ENCODE measurements at regions not wholly inside any gene's neighbourhood (a gene's known extent, or its start where the extent isn't known, plus 50 kb on each side); places are given as distances from the start of the nearest gene placed in this dataset.

DNA sequence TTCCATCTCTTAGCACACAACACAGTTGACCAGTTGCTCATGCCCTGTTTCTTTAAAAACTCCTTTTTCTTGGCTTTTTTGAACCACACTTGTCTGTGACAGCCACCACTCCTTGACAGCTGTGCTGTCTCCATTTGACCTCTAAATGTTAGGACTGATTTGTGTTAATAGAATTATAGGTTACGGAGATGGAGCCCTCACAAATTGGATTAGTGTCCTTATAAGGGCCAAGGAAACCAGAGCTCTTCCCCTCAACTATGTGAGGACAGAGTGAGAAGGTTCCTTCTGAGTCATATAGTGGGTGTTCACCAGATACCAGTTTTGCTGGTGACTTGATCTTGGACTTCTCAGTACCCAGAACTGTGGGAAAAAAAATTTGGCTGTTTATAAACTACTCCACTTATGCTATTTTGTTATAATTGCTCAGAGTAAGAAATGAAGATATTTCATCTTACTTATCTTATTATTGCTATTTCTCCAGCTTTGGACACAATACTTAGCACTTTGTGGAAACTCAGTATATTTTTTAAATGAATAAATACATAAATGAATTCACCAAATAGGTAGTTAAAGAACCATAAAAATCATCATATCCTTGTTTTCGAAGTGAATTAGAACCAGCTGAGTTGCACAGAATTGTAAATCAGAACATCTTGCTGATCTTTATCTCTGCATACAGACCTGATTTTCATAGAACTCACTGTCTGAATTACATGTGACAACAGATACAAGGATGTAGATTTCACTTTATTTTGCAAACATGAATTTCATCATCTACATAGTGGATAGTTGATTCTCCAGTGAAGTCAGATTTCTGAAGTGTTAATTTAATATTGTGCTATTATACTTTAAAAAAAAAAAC is 598.5 kb upstream of the IRAK1BP1 start:
- intact Hi-C loops (cut with DNase I; ENCODE audit: low total_unique reads): no loop called here
- no peak for DNase-seq (ENCODE audit: low spot score in 2 of 2)
- no peak overlapping the region for H3K4me3 ChIP-seq (ENCODE audit: low read depth, poor library complexity, severe bottlenecking)
- TF ChIP-seq, protein P1, sequence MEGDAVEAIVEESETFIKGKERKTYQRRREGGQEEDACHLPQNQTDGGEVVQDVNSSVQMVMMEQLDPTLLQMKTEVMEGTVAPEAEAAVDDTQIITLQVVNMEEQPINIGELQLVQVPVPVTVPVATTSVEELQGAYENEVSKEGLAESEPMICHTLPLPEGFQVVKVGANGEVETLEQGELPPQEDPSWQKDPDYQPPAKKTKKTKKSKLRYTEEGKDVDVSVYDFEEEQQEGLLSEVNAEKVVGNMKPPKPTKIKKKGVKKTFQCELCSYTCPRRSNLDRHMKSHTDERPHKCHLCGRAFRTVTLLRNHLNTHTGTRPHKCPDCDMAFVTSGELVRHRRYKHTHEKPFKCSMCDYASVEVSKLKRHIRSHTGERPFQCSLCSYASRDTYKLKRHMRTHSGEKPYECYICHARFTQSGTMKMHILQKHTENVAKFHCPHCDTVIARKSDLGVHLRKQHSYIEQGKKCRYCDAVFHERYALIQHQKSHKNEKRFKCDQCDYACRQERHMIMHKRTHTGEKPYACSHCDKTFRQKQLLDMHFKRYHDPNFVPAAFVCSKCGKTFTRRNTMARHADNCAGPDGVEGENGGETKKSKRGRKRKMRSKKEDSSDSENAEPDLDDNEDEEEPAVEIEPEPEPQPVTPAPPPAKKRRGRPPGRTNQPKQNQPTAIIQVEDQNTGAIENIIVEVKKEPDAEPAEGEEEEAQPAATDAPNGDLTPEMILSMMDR (IDR thresholded peaks at IDR 0.05): no peak
- TF ChIP-seq POLR2A (IDR thresholded peaks at IDR 0.05): no peak
- WGBS, 2 donors: 59 to 65% methylated on average over 2 of the region's 2 CpGs

DNA sequence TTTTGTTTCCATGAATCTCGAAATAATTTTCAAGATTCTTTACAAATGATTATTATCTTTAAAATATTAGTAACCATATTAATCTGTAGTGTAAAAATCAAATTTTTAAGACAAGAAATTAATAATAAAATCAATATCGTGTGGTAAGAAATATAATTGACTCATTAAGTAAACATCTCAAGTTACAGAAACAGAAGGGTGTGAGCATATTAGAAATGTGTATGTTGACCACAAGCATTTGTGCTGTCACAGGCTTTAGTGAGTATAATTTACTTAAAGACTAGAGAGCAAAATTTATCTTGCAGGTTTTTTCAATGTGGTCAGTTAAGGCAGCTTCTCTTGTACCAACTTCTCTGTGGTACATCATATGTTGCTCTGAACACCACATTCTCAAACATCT is 566.5 kb upstream of the IRAK1BP1 start:
- TF ChIP-seq POLR2A (IDR thresholded peaks at IDR 0.05): no peak
- TF ChIP-seq, protein P1 (IDR thresholded peaks at IDR 0.05): no peak
- no peak overlapping the region for H3K4me3 ChIP-seq (ENCODE audit: low read depth, poor library complexity, severe bottlenecking)
- no peak for DNase-seq (ENCODE audit: low spot score in 2 of 2)
- intact Hi-C loops (cut with DNase I; ENCODE audit: low total_unique reads): no loop called here
- WGBS, 2 donors: 63% methylated on average over 2 of the region's 2 CpGs

DNA sequence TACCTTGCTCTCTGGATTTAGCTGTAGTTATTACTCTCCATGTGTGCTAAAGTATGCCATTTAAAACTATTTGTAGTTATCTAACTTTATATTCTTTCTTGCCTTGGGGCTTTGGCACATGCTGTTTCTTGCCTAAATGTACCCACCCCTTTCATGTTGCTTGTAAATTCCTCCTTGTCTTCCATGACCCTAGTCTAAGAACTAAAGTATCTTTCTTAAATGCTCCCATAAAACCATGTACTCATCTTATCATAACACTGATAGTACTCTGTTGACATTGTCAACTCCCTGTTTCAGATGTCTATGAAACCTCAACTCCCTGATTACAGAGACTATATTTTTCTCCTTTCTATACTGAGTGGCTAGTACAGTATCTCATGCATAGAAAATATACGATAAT is 564.9 kb upstream of the IRAK1BP1 start:
- intact Hi-C loops (cut with DNase I; ENCODE audit: low total_unique reads): no loop called here
- DNase-seq (ENCODE audit: low spot score in 2 of 2): no peak
- TF ChIP-seq POLR2A (IDR thresholded peaks at IDR 0.05): no peak
- TF ChIP-seq, protein P1 (IDR thresholded peaks at IDR 0.05): no peak
- 38 to 70% methylated on average over 1 of the region's 1 CpG for WGBS, 2 donors
- H3K4me3 ChIP-seq (ENCODE audit: low read depth, poor library complexity, severe bottlenecking): no peak overlapping the region

DNA sequence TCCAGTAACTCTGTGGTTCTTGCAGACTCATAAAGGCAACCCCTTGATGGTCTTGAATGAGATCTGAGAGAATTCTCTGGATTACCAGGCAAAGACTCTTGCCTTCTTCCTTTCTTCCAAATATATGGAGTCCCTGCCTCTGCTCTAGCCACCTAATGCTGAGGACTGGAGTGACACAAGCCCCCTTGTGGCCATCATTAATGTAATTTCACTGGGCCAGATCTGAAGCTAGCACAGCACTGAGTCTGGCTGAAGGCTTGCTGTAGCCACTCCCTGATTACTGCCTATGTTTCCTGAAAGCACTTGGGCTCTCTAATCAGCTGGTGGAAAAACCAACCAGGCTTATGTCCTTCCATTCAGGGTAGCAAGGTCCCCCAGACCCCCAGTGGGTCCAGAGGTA is 559.3 kb upstream of the IRAK1BP1 start:
- intact Hi-C loops (cut with DNase I; ENCODE audit: low total_unique reads): no loop called here

DNA sequence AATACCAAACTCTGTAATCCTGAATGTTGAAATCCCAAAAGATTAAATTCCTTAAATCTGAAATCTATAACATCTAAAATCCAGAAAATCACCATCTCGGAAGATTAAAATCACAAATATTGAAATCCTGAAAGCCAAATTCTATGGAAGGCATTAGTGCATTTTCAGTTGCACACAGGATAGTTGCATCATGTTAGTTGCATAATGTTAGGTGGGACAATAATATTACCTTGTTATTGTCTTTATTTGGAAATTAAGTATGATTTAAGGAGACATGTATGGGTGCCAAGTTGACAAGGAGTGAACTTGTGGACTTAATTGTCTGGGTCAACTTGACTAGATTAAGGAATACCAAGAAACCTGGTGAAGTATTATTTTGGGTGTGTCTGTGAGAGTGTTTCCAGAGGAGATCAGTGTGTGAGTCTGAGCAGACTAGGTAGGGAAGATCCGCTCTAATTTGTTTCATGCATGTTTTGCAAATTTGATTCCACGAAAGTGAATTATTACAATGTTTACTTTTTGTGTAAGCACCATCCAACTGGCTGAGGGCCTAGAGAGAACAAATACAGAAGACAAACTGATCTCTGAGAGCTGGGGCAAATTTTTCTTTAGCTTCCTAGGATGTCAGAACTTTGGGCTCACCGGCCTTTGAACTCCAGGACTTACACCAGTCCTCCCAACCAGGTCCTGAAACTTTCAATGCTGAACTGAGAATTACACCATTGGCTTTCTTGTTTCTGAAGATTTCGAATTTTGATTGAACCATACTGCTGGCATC is 545.1 kb upstream of the IRAK1BP1 start:
- H3K4me3 ChIP-seq (ENCODE audit: low read depth, poor library complexity, severe bottlenecking): no peak overlapping the region
- TF ChIP-seq, protein P1 (IDR thresholded peaks at IDR 0.05): no peak
- no peak for TF ChIP-seq POLR2A (IDR thresholded peaks at IDR 0.05)
- WGBS, 2 donors: 85 to 86% methylated on average over 5 of the region's 5 CpGs
- intact Hi-C loops (cut with DNase I; ENCODE audit: low total_unique reads): no loop called here
- no peak for DNase-seq (ENCODE audit: low spot score in 2 of 2)

More for the DNA sequence above, 559.3 kb upstream of the IRAK1BP1 start:
- no peak for TF ChIP-seq POLR2A (IDR thresholded peaks at IDR 0.05)
- TF ChIP-seq, protein P1 (IDR thresholded peaks at IDR 0.05): no peak
- DNase-seq (ENCODE audit: low spot score in 2 of 2): no peak
- no peak overlapping the region for H3K4me3 ChIP-seq (ENCODE audit: low read depth, poor library complexity, severe bottlenecking)
